H9 (cell line): ENCODE measurements at regions not wholly inside any gene's neighbourhood (a gene's known extent, or its start where the extent isn't known, plus 50 kb on each side); places are given as distances from the start of the nearest gene placed in this dataset.

Experiments used
- DNase-seq: peaks from one replicate; pipeline ENCODE4 v3.0.0-alpha.2; 2017
- H2AFZ ChIP-seq: one replicate; pipeline ENCODE4 v1.6.1; 2013; ENCODE audit warnings: mild to moderate bottlenecking, low read length, control low read depth, moderate library complexity
- H2AK5ac ChIP-seq: 2 replicates; pipeline ENCODE4 v1.6.1; 2013; ENCODE audit warnings: low read length, control low read depth, mixed read lengths; ENCODE audit not compliant: insufficient read length
- H2BK120ac ChIP-seq: one replicate; pipeline ENCODE4 v1.6.1; 2013; ENCODE audit warnings: low read depth, mild to moderate bottlenecking, low read length, control low read depth, inconsistent platforms; ENCODE audit not compliant: poor library complexity, severe bottlenecking
- H2BK12ac ChIP-seq: 2 replicates; pipeline ENCODE4 v1.6.1; 2013; ENCODE audit warnings: low read length, control low read depth, mixed read lengths, low read depth; ENCODE audit not compliant: insufficient read length
- H2BK15ac ChIP-seq: 2 replicates; pipeline ENCODE4 v1.6.1; 2013; ENCODE audit warnings: low read depth, low read length, control low read depth
- H2BK20ac ChIP-seq: one replicate; pipeline ENCODE4 v1.6.1; 2013; ENCODE audit warnings: low read depth, mild to moderate bottlenecking, low read length, control low read depth, inconsistent platforms; ENCODE audit not compliant: poor library complexity, severe bottlenecking
- H2BK5ac ChIP-seq: 2 replicates; pipeline ENCODE4 v1.6.1; 2013; ENCODE audit warnings: low read length, control low read depth, mixed read lengths; ENCODE audit not compliant: insufficient read length
- H3K14ac ChIP-seq: 2 replicates; pipeline ENCODE4 v1.6.1; 2013; ENCODE audit warnings: low read length, control low read depth; ENCODE audit not compliant: insufficient read depth
- H3K18ac ChIP-seq: 2 replicates; pipeline ENCODE4 v1.6.1; 2013; ENCODE audit warnings: low read depth, mild to moderate bottlenecking, mixed read lengths, low read length, control low read depth; ENCODE audit not compliant: insufficient read length
- H3K23ac ChIP-seq: 2 replicates; pipeline ENCODE4 v1.6.1; 2013; ENCODE audit warnings: low read length, control low read depth, mixed read lengths, low read depth; ENCODE audit not compliant: insufficient read length
- H3K23me2 ChIP-seq: 2 replicates; pipeline ENCODE4 v1.6.1; 2013; ENCODE audit warnings: low read depth, mild to moderate bottlenecking, mixed read lengths, low read length, control low read depth; ENCODE audit not compliant: insufficient read length, poor library complexity, severe bottlenecking
- H3K27ac ChIP-seq: 2 replicates; pipeline ENCODE4 v1.5.1; 2013; ENCODE audit warnings: low read length, control low read depth, mixed read lengths, low read depth; ENCODE audit not compliant: insufficient read length
- H3K27me3 ChIP-seq: 2 replicates; pipeline ENCODE4 v1.6.1; 2013; ENCODE audit warnings: low read length, control low read depth, inconsistent platforms; ENCODE audit not compliant: insufficient read depth
- H3K4ac ChIP-seq: 2 replicates; pipeline ENCODE4 v1.6.1; 2013; ENCODE audit warnings: low read depth, mild to moderate bottlenecking, control low read depth, inconsistent platforms, low read length, moderate library complexity
- H3K4me1 ChIP-seq: 2 replicates; pipeline ENCODE4 v1.6.1; 2013; ENCODE audit warnings: low read length, control low read depth, inconsistent platforms; ENCODE audit not compliant: insufficient read depth
- H3K4me2 ChIP-seq: 2 replicates; pipeline ENCODE4 v1.6.1; 2013; ENCODE audit warnings: low read length, control low read depth, mixed read lengths; ENCODE audit not compliant: insufficient read length, insufficient read depth
- H3K56ac ChIP-seq: 2 replicates; pipeline ENCODE4 v1.6.1; 2013; ENCODE audit warnings: low read depth, mild to moderate bottlenecking, mixed read lengths, low read length, control low read depth; ENCODE audit not compliant: insufficient read length
- H3K79me1 ChIP-seq: 2 replicates; pipeline ENCODE4 v1.6.1; 2013; ENCODE audit warnings: low read depth, mild to moderate bottlenecking, moderate library complexity, low read length, control low read depth, inconsistent platforms; ENCODE audit not compliant: insufficient read depth, poor library complexity, severe bottlenecking
- H3K79me2 ChIP-seq: 2 replicates; pipeline ENCODE4 v1.6.1; 2013; ENCODE audit warnings: low read length, control low read depth, inconsistent platforms; ENCODE audit not compliant: insufficient read depth
- H3K9ac ChIP-seq: 2 replicates; pipeline ENCODE4 v1.6.1; 2013; ENCODE audit warnings: low read length, control low read depth, mixed read lengths; ENCODE audit not compliant: insufficient read length; ENCODE audit errors: extremely low read depth
- H3K9me3 ChIP-seq: one replicate; pipeline ENCODE4 v1.6.1; 2013; ENCODE audit warnings: low read depth, low read length, inconsistent platforms; ENCODE audit not compliant: control insufficient read depth
- H3T11ph ChIP-seq: one replicate; pipeline ENCODE4 v1.6.1; 2013; ENCODE audit warnings: mild to moderate bottlenecking, low read length, control low read depth, inconsistent platforms
- H4K20me1 ChIP-seq: one replicate; pipeline ENCODE4 v1.6.1; 2013; ENCODE audit not compliant: control insufficient read depth, insufficient read length, insufficient read depth
- H4K5ac ChIP-seq: 2 replicates; pipeline ENCODE4 v1.6.1; 2013; ENCODE audit warnings: low read depth, mild to moderate bottlenecking, mixed read lengths, low read length, control low read depth; ENCODE audit not compliant: insufficient read length
- H4K8ac ChIP-seq: replicated peaks from 2 replicates; pipeline ENCODE4 v1.6.1; 2013; ENCODE audit warnings: low read length, control low read depth, mixed read lengths, low read depth; ENCODE audit not compliant: insufficient read length
- H4K91ac ChIP-seq: 2 replicates; pipeline ENCODE4 v1.6.1; 2013; ENCODE audit warnings: low read depth, mild to moderate bottlenecking, moderate library complexity, mixed read lengths, low read length, control low read depth; ENCODE audit not compliant: insufficient read length
- H3K27ac Mint-ChIP-seq, 3 experiments: 2 replicates in 2 of 3; 3 replicates in 1 of 3; pipeline ENCODE4 v1.8.0; 2020 to 2021; ENCODE audit warnings: mixed read lengths in 3 of 3, mild to moderate bottlenecking in 1 of 3, moderate library complexity in 1 of 3
- H3K27me3 Mint-ChIP-seq: 2 replicates; pipeline ENCODE4 v1.8.0; 2021; ENCODE audit warnings: low read depth, mild to moderate bottlenecking, moderate library complexity, mixed read lengths
- H3K36me3 Mint-ChIP-seq, 3 experiments: 2 replicates in 2 of 3; 3 replicates in 1 of 3; pipeline ENCODE4 v1.8.0; 2020 to 2021; ENCODE audit warnings: low read depth in 3 of 3, mixed read lengths in 3 of 3; ENCODE audit not compliant: insufficient read depth in 1 of 3
- H3K4me1 Mint-ChIP-seq, 2 experiments: 2 replicates each; pipeline ENCODE4 v1.8.0; 2020; ENCODE audit warnings: mixed read lengths in 2 of 2
- H3K4me3 Mint-ChIP-seq, 2 experiments: 2 replicates in 1 of 2; 3 replicates in 1 of 2; pipeline ENCODE4 v1.8.0; 2020 to 2021; ENCODE audit warnings: mild to moderate bottlenecking in 2 of 2, mixed read lengths in 2 of 2, moderate library complexity in 1 of 2
- H3K9me3 Mint-ChIP-seq, 2 experiments: 2 replicates in 1 of 2; 3 replicates in 1 of 2; pipeline ENCODE4 v1.8.0; 2020; ENCODE audit warnings: mild to moderate bottlenecking in 2 of 2, mixed read lengths in 2 of 2, moderate library complexity in 1 of 2
- WGBS: extraction: QIAGEN DNeasy Blood & Tissue Kit; methylation state at CpG from one replicate; pipeline ENCODE4 v1.1.7; 2013; ENCODE audit warnings: missing lambda C conversion rate, low lambda C conversion rate, mixed read lengths; ENCODE audit not compliant: insufficient read length; ENCODE audit errors: extremely low coverage; 5-methylcytosine and 5-hydroxymethylcytosine counted together
- TF ChIP-seq, protein P1 (sequence below): fragments of 200-600 bp; sonication (generic); conservative IDR thresholded peaks from 3 replicates; pipeline ENCODE4 v1.8.0; 2021; ENCODE audit warnings: antibody characterized with exemption, mild to moderate bottlenecking

DNA sequence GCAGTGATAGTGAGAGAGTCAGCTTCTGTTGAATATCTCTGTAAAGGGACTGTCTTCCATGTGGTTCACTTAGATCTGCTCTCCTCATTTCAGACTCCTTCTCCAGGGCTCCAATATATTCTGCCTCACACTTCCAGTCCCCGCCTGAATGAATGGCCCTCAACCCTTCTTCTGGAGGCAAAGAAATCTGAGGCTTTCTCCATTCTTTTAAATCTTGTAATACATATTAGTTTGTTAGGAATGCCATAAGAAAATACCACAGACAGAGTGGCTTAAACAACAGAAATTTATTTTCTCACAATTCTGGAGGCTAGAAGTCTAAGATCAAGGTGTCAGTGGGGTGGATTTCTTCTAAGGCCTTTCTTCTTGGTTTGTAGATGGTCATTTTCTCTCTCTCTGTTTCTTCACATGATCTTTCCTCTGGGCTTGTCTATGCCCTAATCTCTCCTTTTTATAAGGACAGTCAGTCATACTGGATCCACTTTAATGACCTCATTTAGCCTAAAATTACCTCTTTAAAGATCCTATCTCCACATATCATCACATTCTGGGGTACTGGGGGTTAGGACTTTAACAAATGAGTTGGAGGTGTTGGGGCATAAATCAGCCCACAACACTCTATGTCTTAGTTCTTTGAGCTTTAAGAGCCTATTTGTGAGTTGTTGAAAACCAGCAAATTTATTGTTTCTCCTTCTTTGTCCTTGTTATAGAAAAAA lies 128.5 kb upstream of the KCNK2 start:
- Histone ChIP-seq H3K9ac (no peak overlapping the region), H3K9me3 (no peaks in the 10 kb centered on the region), H3K79me2 (no peaks in the 10 kb centered on the region), H2BK120ac (no peak overlapping the region), H2BK15ac (no peak overlapping the region), H2BK12ac (no peak overlapping the region), H4K5ac (no peak overlapping the region), H4K91ac (no peak overlapping the region), H2AFZ (no peak overlapping the region), H4K20me1 (no peaks in the 10 kb centered on the region), H3K18ac (no peak overlapping the region), H3K27me3 (no peaks in the 10 kb centered on the region), H3K79me1 (no peaks in the 10 kb centered on the region), H2AK5ac (no peak overlapping the region), H3T11ph (no peak overlapping the region), H3K27ac (no peak overlapping the region), H3K23me2 (no peaks in the 10 kb centered on the region), H3K14ac (no peak overlapping the region), H3K4me1 (no peaks in the 10 kb centered on the region), H3K56ac (no peak overlapping the region), H2BK5ac (no peak overlapping the region), H3K4me2 (no peak overlapping the region), H3K4ac (no peak overlapping the region), H2BK20ac (no peak overlapping the region), H3K23ac (no peak overlapping the region), H4K8ac (no peak overlapping the region)
- H3K4me3 Mint-ChIP-seq: no peak overlapping the region
- TF ChIP-seq, protein P1, sequence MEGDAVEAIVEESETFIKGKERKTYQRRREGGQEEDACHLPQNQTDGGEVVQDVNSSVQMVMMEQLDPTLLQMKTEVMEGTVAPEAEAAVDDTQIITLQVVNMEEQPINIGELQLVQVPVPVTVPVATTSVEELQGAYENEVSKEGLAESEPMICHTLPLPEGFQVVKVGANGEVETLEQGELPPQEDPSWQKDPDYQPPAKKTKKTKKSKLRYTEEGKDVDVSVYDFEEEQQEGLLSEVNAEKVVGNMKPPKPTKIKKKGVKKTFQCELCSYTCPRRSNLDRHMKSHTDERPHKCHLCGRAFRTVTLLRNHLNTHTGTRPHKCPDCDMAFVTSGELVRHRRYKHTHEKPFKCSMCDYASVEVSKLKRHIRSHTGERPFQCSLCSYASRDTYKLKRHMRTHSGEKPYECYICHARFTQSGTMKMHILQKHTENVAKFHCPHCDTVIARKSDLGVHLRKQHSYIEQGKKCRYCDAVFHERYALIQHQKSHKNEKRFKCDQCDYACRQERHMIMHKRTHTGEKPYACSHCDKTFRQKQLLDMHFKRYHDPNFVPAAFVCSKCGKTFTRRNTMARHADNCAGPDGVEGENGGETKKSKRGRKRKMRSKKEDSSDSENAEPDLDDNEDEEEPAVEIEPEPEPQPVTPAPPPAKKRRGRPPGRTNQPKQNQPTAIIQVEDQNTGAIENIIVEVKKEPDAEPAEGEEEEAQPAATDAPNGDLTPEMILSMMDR: no peak
- no peaks in the 10 kb centered on the region for H3K36me3 Mint-ChIP-seq
- no peaks in the 10 kb centered on the region for H3K9me3 Mint-ChIP-seq
- H3K27me3 Mint-ChIP-seq: no peaks in the 10 kb centered on the region
- H3K4me1 Mint-ChIP-seq: peaks cover 5 to 7% of the 10 kb centered on the region in 2 experiments; a peak in 3 of 4 replicates
- no peak overlapping the region for H3K27ac Mint-ChIP-seq
- WGBS: no CpG with 5 or more reads among the region's 1 CpG
- DNase-seq: no peak
